ENCODE measurements at regions not wholly inside any gene's neighbourhood (a gene's known extent, or its start where the extent isn't known, plus 50 kb on each side); places are given as distances from the start of the nearest gene placed in this dataset.
"Not testable (repeated sequence)": the region's sequence is repeated elsewhere in the genome, so short reads cannot be mapped to it uniquely, and the experiment has no call there.

- not testable (repeated sequence) for TF ChIP-seq EZH2 (IDR thresholded peaks at IDR 0.05; ENCODE audit: borderline replicate concordance, low read length); CTCF (conservative IDR thresholded peaks at IDR 0.05 in 1 of 2, IDR thresholded peaks at IDR 0.05 in 1 of 2; ENCODE audit: extremely low read depth in 1 of 2, insufficient read depth in 1 of 2, low read depth in 1 of 2, low read length in 2 of 2)
These were observed 387.7 kb upstream of the ACTBL2 start for GRCh38 chr5:57870267-57870666.
